MM.1S (cell line): ENCODE measurements at regions not wholly inside any gene's neighbourhood (a gene's known extent, or its start where the extent isn't known, plus 50 kb on each side); places are given as distances from the start of the nearest gene placed in this dataset.
"Not testable (repeated sequence)": the region's sequence is repeated elsewhere in the genome, so short reads cannot be mapped to it uniquely, and the experiment has no call there.

Experiments used
- DNase-seq: peaks from one replicate; pipeline ENCODE4 v3.0.0-alpha.2; 2015
- H2AFZ ChIP-seq: fragments of 300-600 bp; sonication (generic); 2 replicates; pipeline ENCODE4 v1.6.0; 2016; ENCODE audit warnings: antibody characterized with exemption, low read length
- H3F3A ChIP-seq: fragments of 300-600 bp; sonication (generic); 2 replicates; pipeline ENCODE4 v1.6.1; 2016; ENCODE audit warnings: mild to moderate bottlenecking, antibody characterized with exemption, low read length, moderate library complexity, mixed read lengths; ENCODE audit not compliant: insufficient read depth
- H3K27ac ChIP-seq: fragments of 300-600 bp; sonication (generic); 2 replicates; pipeline ENCODE4 v1.5.1; 2016; ENCODE audit warnings: mild to moderate bottlenecking, low read length
- H3K27me3 ChIP-seq: fragments of 300-600 bp; sonication (generic); replicated peaks from 2 replicates; pipeline ENCODE4 v1.6.0; 2016; ENCODE audit warnings: low read length; ENCODE audit not compliant: insufficient read depth
- H3K36me3 ChIP-seq: fragments of 300-600 bp; sonication (generic); replicated peaks from 2 replicates; pipeline ENCODE4 v1.6.1; 2016; ENCODE audit warnings: mild to moderate bottlenecking, low read length, mixed read lengths; ENCODE audit not compliant: insufficient read depth
- H3K4me1 ChIP-seq: fragments of 300-600 bp; sonication (generic); 2 replicates; pipeline ENCODE4 v1.6.1; 2016; ENCODE audit warnings: low read length, mixed read lengths
- H3K4me2 ChIP-seq: fragments of 300-600 bp; sonication (generic); 2 replicates; pipeline ENCODE4 v1.6.0; 2016; ENCODE audit warnings: low read depth, low read length
- H3K4me3 ChIP-seq: fragments of 300-600 bp; sonication (generic); 2 replicates; pipeline ENCODE4 v1.5.1; 2016; ENCODE audit warnings: low read length, mixed read lengths
- H3K79me2 ChIP-seq: fragments of 300-600 bp; sonication (generic); 2 replicates; pipeline ENCODE4 v1.6.1; 2016; ENCODE audit warnings: mixed run types, low read length, mixed read lengths
- H3K9ac ChIP-seq: fragments of 300-600 bp; sonication (generic); 2 replicates; pipeline ENCODE4 v1.6.1; 2016; ENCODE audit warnings: low read length, mixed read lengths
- H3K9me2 ChIP-seq: fragments of 300-600 bp; sonication (generic); replicated peaks from 2 replicates; pipeline ENCODE4 v1.6.1; 2016; ENCODE audit warnings: mild to moderate bottlenecking, low read length, mixed read lengths; ENCODE audit not compliant: insufficient read depth
- H3K9me3 ChIP-seq: fragments of 300-600 bp; sonication (generic); replicated peaks from 2 replicates; pipeline ENCODE4 v1.6.1; 2016; ENCODE audit warnings: mild to moderate bottlenecking, low read length, mixed read lengths; ENCODE audit not compliant: insufficient read depth
- H4K20me1 ChIP-seq: fragments of 300-600 bp; sonication (generic); 2 replicates; pipeline ENCODE4 v1.6.1; 2016; ENCODE audit warnings: mild to moderate bottlenecking, low read length, moderate library complexity, mixed read lengths; ENCODE audit not compliant: insufficient read depth
- CTCF ChIP-seq: fragments of 300-600 bp; sonication (generic); IDR thresholded peaks from 2 replicates; pipeline ENCODE4 v1.5.1; 2016; ENCODE audit warnings: antibody characterized with exemption, low read length, mixed read lengths
- EZH2 ChIP-seq: fragments of 300-600 bp; sonication (generic); optimal IDR thresholded peaks from 2 replicates; pipeline ENCODE3; 2017; ENCODE audit warnings: low read depth, mild to moderate bottlenecking, antibody characterized with exemption, low read length, mixed read lengths
- EZH2phosphoT487 ChIP-seq: fragments of 300-600 bp; sonication (generic); IDR thresholded peaks from 2 replicates; pipeline ENCODE4 v1.6.1; 2018; ENCODE audit warnings: antibody characterized with exemption, low read length

DNA sequence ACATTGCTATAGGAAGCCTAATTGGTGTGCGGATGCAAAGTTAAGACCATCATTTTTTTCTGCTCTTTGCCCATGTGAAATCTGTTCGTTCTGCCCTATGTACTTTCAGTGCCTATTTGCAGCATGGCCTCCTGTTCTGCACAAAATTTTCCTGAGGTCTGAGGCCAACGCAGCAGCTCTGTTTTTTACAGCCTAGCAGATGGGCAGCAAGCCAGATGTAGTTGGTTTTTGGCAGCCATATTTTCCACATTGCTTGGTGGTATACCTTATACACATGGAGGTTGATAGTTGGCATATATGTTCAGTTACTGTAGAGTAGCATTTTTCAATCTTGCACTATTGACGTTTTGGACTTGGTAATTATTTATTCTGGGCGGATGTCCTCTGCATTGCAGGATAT, 133.5 kb upstream of the MRPS30 start:
- Histone ChIP-seq H3F3A (no peaks in the 10 kb centered on the region), H2AFZ (no peak overlapping the region), H3K36me3 (no peaks in the 10 kb centered on the region)

DNA sequence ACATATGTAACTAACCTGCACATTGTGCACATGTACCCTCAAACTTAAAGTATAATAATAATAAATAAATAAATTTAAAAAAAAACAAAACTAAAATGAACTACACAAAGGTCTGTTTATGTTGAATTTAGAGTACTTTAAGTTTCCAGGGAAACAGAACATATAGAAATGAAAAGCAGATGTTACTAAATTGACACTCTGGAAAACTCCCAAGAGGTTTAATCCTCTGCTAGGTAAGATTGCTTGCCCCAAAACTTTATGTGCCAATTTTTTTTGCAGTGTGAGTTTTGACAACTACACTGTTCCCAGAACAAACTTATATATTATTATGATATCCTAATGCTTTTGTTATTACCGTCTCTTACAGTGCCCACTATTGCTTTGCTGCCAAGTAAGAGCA, 134.3 kb upstream of the MRPS30 start:
- H3K79me2 ChIP-seq: no peaks in the 10 kb centered on the region
- DNase-seq: no peak
- no peak overlapping the region for H3K27ac ChIP-seq

More for the DNA sequence above, 133.5 kb upstream of the MRPS30 start:
- no peak overlapping the region for H3K4me3 ChIP-seq
- no peaks in the 10 kb centered on the region for H3K4me1 ChIP-seq
- no peak for TF ChIP-seq EZH2
- no peak for TF ChIP-seq CTCF
- TF ChIP-seq EZH2phosphoT487: no peak
- H3K9me3 ChIP-seq: no peaks in the 10 kb centered on the region
- no peaks in the 10 kb centered on the region for H3K79me2 ChIP-seq
- no peak overlapping the region for H3K9ac ChIP-seq
- no peak for DNase-seq
- H3K27ac ChIP-seq: no peak overlapping the region
- H3K27me3 ChIP-seq: no peaks in the 10 kb centered on the region
- H4K20me1 ChIP-seq: no peaks in the 10 kb centered on the region
- H3K9me2 ChIP-seq: no peaks in the 10 kb centered on the region
- no peak overlapping the region for H3K4me2 ChIP-seq

DNA sequence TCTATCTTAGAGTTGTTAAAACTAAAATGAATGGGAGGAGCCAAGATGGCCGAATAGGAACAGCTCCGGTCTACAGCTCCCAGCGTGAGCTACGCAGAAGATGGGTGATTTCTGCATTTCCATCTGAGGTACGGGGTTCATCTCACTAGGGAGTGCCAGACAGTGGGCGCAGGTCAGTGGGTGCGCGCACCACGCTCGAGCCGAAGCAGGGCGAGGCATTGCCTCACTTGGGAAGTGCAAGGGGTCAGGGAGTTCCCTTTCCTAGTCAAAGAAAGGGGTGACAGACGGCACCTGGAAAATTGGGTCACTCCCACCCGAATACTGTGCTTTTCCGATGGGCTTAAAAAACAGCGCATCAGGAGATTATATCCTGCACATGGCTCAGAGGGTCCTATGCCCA, 140.3 kb upstream of the MRPS30 start:
- not testable (repeated sequence) for H3K9me3 ChIP-seq, H3F3A ChIP-seq, H3K4me1 ChIP-seq, H3K4me2 ChIP-seq, H3K27me3 ChIP-seq, H3K79me2 ChIP-seq, H3K9me2 ChIP-seq, H3K36me3 ChIP-seq, H4K20me1 ChIP-seq, H3K27ac ChIP-seq, H2AFZ ChIP-seq, H3K9ac ChIP-seq, H3K4me3 ChIP-seq, DNase-seq

More for the DNA sequence above, 134.3 kb upstream of the MRPS30 start:
- Histone ChIP-seq H2AFZ (no peak overlapping the region), H4K20me1 (no peaks in the 10 kb centered on the region), H3K9me3 (no peaks in the 10 kb centered on the region), H3K4me3 (no peak overlapping the region), H3K9me2 (no peaks in the 10 kb centered on the region), H3F3A (no peaks in the 10 kb centered on the region), H3K9ac (no peak overlapping the region), H3K27me3 (no peaks in the 10 kb centered on the region), H3K36me3 (no peaks in the 10 kb centered on the region), H3K4me2 (no peak overlapping the region), H3K4me1 (no peaks in the 10 kb centered on the region)
- TF ChIP-seq CTCF (no peak), EZH2 (no peak), EZH2phosphoT487 (no peak)

DNA sequence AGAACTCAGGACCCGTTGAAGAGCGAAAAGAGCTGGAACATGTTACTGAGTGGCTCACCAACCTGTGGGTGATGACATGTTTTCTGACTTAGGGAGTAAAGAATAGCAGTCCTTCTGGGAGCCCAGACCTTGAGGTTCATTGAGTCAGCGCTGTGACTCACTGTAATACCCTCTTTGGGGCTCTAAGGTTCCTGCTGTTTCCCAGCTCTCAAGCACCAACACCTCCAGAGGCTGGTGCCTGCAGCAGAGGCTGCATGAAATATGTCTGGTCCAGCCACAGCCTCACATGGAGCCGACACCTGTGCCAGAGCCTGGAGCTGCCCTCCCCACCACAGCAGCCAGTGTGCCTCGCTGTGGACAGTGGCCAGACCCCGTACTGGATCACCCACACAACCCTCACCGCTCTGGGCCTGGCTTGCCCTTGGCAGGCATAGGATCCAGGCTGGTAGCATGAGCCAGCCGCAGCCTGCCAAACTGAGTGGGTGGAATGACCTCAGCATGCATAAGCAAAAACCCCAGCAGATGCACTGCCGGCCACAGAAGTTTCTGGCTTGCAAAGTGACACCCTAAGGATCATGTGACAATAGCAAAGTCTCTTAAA, 143.5 kb upstream of the MRPS30 start:
- no peaks in the 10 kb centered on the region for H3F3A ChIP-seq
- H3K9me2 ChIP-seq: no peaks in the 10 kb centered on the region
- H3K4me1 ChIP-seq: no peaks in the 10 kb centered on the region
- DNase-seq: no peak
- H3K27me3 ChIP-seq: no peaks in the 10 kb centered on the region
- H3K36me3 ChIP-seq: no peaks in the 10 kb centered on the region
- no peak overlapping the region for H3K4me3 ChIP-seq
- TF ChIP-seq EZH2phosphoT487 (no peak), EZH2 (no peak), CTCF (no peak)
- no peaks in the 10 kb centered on the region for H3K9me3 ChIP-seq
- no peak overlapping the region for H3K9ac ChIP-seq
- H4K20me1 ChIP-seq: no peaks in the 10 kb centered on the region
- no peak overlapping the region for H2AFZ ChIP-seq
- no peak overlapping the region for H3K4me2 ChIP-seq
- H3K27ac ChIP-seq: no peak overlapping the region
- no peaks in the 10 kb centered on the region for H3K79me2 ChIP-seq
